GM21737 (cell line): ENCODE measurements at regions not wholly inside any gene's neighbourhood (a gene's known extent, or its start where the extent isn't known, plus 50 kb on each side); places are given as distances from the start of the nearest gene placed in this dataset.

Experiments
- ATAC-seq: cut with Tn5 transposase; IDR thresholded peaks from one replicate; pipeline ENCODE4 v1.9.1; 2021; ENCODE audit warnings: mild to moderate bottlenecking, moderate library complexity; ENCODE audit not compliant: unreplicated experiment

- ATAC-seq: no peak
Observed at GRCh38 chr9:86836266-86836665, 111.0 kb downstream of the GAS1 start.

- ATAC-seq: no peak
Observed at GRCh38 chr9:86830356-86830755, 117.0 kb downstream of the GAS1 start.

DNA sequence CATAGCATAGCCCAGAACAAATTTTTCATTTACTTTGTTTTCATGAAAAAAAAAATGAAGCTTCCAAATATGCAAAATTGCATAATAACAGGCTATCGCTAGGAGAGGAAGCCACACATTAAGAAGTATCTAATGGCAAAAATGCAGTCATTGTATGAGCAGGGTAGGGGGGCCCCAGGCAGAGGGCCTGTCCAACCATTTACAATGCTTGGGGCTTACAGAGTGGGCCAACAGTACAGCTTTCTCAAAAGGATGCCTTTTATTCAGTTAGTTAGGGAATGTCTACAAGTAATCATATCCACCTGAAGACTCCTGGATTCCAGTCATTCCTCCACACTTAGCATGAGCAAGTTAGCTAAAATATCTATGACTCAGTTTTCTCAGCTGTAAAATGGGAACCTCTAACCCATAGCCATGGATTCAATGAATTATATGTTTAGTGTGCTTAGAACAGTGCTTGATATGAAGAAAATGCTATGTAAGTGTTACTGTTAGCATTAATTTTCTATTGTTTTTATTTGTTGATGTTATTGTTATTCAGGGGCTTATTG lies 117.7 kb downstream of the GAS1 start:
- no peak for ATAC-seq

DNA sequence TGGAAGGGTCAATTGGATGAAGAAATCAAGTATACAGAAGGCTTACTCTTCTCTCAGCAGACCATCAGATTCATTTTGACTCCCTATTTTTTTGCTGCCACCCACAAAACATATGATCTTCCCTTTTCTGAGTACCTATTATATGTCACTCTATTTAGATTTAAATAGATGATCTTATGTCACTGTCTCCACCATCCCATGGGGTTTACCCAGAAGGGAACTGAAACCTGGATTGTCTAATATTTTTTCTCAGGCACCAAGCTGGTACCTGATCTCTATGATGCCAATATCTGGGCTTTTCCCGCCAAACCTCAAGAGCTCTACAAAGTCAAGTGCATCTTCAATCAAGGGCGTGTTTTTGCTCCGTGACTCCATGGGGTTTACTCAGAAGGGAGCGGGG lies 118.7 kb downstream of the GAS1 start:
- no peak for ATAC-seq

DNA sequence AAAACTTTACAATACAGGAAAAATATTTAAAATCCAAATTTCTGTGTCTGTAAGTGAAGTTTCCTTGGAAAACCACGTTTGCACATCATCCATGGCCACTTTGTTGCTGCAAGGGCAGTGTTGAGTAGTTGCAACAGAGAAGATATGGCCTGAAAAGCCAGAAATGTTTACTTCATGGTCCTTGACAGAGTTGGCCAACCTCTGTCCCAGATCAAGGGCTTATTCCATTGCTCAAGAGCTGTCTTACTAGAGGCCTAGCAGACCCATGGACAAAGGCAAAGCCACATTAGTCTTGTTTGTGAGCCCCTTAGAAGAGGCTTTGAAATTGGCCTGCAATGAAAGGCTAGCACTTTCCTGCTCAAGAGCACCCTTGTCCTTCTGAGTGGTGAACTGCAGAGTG lies 119.4 kb downstream of the GAS1 start:
- ATAC-seq: no peak

DNA sequence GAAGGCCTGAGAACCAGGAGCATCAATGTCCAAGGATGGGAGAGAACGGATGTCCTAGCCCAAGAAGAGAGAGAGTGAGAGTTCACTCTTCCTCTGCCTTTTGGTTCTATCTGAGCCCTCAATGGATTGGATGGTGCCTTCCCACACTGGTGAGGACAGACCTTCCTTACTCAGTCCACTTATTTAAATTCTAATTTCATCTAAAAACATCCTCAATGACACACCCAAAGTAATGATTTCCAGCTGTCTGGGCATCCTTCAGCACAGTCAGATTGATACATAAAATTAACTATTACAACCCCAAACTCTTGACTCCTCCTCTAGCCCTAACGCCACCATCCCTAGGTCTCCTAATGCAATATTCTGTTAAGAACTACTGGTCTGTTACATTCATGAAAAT lies 122.0 kb downstream of the GAS1 start:
- ATAC-seq: no peak

- ATAC-seq: no peak
Observed at GRCh38 chr9:86822006-86822801, 125.1 kb downstream of the GAS1 start.

DNA sequence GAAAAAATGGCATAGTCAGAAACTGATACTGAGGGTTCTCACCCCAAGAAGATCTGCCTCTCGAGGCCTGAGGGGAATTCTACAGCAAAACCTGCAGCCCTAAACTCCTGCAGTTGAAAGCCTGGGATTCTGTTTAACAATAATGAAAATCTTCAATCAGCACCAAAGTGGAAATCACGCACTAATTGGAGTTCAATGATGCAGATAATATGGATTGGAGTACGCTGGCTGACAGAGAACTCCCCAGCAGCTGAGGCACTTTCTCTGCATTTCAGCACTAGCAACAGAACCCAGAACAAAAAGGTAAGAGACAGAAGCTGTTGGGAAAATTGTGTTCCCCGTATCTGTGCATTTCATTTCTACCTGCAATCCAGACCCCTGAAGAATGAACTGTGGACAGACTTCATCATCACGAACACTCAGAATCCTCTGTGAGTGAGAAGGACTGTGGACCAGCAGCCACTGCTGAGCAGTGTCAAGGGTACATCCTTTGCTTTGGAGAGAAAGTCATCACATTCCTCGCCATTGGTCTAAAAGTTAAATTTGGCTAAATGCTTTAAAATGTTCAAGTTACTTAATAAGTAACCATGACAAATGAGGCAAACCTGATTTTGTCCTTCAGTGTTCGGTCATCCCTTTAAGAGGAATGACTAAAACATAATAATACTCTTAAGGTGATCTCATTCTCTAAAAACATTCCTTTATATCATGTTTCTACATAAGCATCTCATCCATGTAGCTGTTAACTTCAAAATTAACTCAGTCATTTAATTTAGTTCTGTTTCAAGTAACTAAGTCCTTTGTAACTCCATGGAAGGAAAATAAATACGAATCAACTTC lies 126.1 kb downstream of the GAS1 start:
- no peak for ATAC-seq

DNA sequence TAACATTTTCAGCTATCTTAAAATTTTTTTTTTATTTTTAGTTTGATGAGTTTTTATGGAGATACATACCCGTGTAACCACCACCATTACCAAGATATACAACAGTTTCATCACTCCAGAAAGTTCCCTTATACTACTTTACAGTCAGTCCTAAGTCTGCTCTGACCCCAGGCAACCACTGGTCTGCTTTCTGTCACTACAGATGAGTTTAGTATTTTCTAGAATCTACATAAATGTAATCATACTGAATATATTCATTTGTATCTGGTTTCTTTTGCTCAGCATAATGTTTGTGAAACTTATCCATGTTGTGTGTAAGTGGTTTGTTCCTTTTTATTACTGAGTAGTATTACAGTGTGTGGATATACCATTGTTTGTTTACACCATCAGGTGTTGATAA lies 127.8 kb downstream of the GAS1 start:
- no peak for ATAC-seq

- no peak for ATAC-seq
Observed at GRCh38 chr9:86818636-86819035, 128.7 kb downstream of the GAS1 start.

DNA sequence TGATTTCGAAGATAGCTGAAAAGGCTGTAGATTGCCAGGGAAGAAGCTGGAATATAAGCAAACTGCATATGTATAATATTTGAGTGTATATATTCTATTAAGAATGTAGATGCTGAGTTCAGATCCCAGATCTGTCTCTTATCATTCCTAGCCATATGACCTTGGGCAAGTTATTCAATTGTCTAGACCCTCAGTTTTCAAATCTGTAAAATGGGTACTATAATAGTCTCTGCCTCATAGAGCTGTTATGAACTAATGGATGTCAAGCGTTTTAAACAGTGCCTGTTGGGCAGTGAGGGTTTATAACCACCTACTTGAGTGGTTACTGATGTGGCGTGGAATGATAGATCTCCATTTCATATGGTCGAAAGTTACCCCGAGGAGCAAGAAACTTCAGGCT lies 130.4 kb downstream of the GAS1 start:
- ATAC-seq: no peak

DNA sequence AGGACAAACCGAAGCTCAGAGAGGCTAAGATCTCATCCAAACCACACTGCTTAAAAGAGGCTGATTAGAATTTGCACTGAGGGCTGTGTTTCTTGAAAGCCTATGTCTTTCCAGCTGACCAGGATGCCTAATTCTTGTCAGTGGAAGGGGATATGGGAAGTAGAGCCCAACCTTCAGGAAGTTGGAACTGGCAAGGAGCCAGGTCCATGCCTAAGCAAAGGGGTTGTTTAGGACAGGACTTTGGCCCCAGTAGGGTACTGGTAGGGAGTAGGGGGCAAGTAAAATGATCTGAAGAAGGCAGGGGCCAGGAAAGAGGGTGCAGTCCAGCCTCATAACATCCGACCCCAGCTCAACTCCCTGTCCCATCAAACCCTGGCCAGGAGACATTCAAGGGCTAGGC lies 130.9 kb downstream of the GAS1 start:
- no peak for ATAC-seq

GRCh38 chr9:86812616-86813015 lies 134.7 kb downstream of the GAS1 start:
- ATAC-seq: no peak

- ATAC-seq: no peak
Observed at GRCh38 chr9:86809759-86810367, 137.4 kb downstream of the GAS1 start.

DNA sequence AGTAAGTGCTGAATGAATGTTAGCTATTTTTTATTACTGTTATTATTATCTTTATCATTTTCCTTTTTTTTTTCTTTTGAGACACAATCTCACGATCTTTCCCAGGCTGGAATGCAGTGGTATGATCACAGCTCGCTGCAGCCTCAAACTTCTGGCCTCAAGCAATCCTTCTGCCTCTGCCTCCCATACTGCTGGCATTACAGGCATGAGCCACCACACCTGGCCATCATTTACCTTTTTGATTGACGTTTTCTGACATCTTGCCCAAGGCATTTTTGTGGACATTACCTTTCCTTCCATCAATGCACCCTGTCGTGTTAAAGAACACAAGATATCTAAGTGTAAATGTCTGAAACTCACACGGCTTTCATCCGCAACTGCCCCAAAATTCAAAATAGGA lies 138.2 kb downstream of the GAS1 start:
- ATAC-seq: no peak

DNA sequence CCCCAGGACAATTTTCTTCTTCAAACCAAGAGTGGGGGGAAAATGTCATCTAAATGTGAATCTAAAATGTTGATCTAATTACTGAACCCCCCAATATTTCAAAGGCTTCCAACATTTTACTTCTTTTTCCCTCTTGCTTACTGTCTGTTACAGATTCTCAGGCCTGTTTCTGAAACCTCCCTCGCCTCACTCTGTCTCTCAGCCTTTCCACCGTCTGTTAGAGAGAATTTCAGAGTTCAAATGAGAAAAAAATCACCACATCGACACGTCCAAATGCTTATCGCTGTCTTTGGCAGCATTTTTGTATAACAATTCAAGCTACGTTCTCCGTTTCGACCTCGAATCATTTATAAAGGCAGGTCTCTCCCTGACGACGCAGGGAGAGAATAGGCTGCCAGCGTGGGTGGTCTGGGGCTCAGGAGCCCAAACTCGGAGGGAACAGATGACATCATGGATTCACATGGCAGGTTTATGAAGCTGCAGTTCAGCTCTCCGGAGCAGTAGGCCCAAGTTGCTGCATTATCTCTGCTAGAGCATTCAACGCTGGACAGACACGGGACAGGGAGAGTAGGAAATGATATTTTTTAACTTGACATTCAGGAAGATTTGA lies 139.8 kb downstream of the GAS1 start:
- ATAC-seq: no peak

GRCh38 chr9:86804011-86804410 lies 143.3 kb downstream of the GAS1 start:
- ATAC-seq: no peak

GRCh38 chr9:86802900-86803673 lies 144.2 kb downstream of the GAS1 start:
- ATAC-seq: no peak

GRCh38 chr9:86801246-86801645 lies 146.1 kb downstream of the GAS1 start:
- ATAC-seq: no peak

- no peak for ATAC-seq
Observed at GRCh38 chr9:86800681-86801080, 146.6 kb downstream of the GAS1 start.
